RWPE2 (cell line): ENCODE measurements at regions not wholly inside any gene's neighbourhood (a gene's known extent, or its start where the extent isn't known, plus 50 kb on each side); places are given as distances from the start of the nearest gene placed in this dataset.

Experiments used
- ATAC-seq: fragments of 200-7000 bp; cut with Tn5 transposase; 3 replicates; pipeline ENCODE4 v1.9.1; 2021; ENCODE audit warnings: low read depth
- DNase-seq: peaks from one replicate; pipeline ENCODE4 v3.0.0-alpha.2; 2020; ENCODE audit warnings: low spot score
- H3K27ac ChIP-seq: fragments of 450-650 bp; 2 replicates; pipeline ENCODE4 v1.5.1; 2017; ENCODE audit warnings: mild to moderate bottlenecking; ENCODE audit not compliant: poor library complexity, severe bottlenecking
- H3K27me3 ChIP-seq: fragments of 250-450 bp; sonication (Bioruptor Pico); 2 replicates; pipeline ENCODE4 v1.5.1; 2021; ENCODE audit warnings: mild to moderate bottlenecking, moderate library complexity; ENCODE audit not compliant: insufficient read depth, poor library complexity, severe bottlenecking
- H3K36me3 ChIP-seq: fragments of 250-450 bp; sonication (Bioruptor Pico); 2 replicates; pipeline ENCODE4 v1.5.1; 2020; ENCODE audit warnings: low read depth, mild to moderate bottlenecking, moderate library complexity
- H3K4me1 ChIP-seq: fragments of 250-450 bp; sonication (Bioruptor Pico); 2 replicates; pipeline ENCODE4 v1.5.1; 2021; ENCODE audit warnings: mild to moderate bottlenecking, moderate library complexity; ENCODE audit not compliant: insufficient read depth, poor library complexity, severe bottlenecking
- H3K4me3 ChIP-seq: fragments of 250-450 bp; sonication (Bioruptor Pico); 2 replicates; pipeline ENCODE4 v1.5.1; 2021; ENCODE audit warnings: mild to moderate bottlenecking, moderate library complexity; ENCODE audit not compliant: severe bottlenecking
- H3K9me3 ChIP-seq: fragments of 250-450 bp; sonication (Bioruptor Pico); 2 replicates; pipeline ENCODE4 v1.5.1; 2021; ENCODE audit warnings: mild to moderate bottlenecking, moderate library complexity; ENCODE audit not compliant: severe bottlenecking
- CTCF ChIP-seq: fragments of 450-650 bp; IDR thresholded peaks from one replicate; pipeline ENCODE4 v1.5.1; 2017; ENCODE audit warnings: mild to moderate bottlenecking, moderate library complexity; ENCODE audit not compliant: poor library complexity, severe bottlenecking

DNA sequence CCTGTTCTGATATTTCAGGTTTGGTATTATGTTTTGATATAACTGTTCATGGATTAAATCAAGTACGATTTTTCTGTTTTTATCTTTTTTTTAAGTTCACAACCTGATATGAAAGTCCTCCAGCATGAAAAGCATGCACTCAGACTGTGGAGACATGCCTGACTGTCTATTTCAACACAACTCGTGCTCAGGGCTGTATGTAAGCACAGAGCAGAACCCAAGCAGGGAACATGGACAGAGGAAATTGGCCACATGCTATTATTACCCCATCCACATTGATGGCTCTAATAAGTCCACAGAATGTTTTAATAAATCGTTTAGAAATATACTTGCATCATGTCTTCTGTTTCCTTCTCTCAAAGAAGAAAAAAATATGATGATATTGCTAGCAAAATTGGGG lies 730.4 kb downstream of the C6orf118 start:
- Histone ChIP-seq H3K9me3 (no peaks in the 10 kb centered on the region), H3K27ac (no peak overlapping the region), H3K36me3 (no peaks in the 10 kb centered on the region), H3K27me3 (no peaks in the 10 kb centered on the region), H3K4me1 (no peaks in the 10 kb centered on the region), H3K4me3 (no peak overlapping the region)
- no peak for TF ChIP-seq CTCF
- ATAC-seq (no peak), DNase-seq (no peak)

- no peaks in the 10 kb centered on the region for H3K27me3 ChIP-seq
- TF ChIP-seq CTCF: no peak
- DNase-seq (no peak), ATAC-seq (no peak)
- no peak overlapping the region for H3K4me3 ChIP-seq
- H3K27ac ChIP-seq: no peak overlapping the region
- no peaks in the 10 kb centered on the region for H3K36me3 ChIP-seq
- no peaks in the 10 kb centered on the region for H3K9me3 ChIP-seq
- no peaks in the 10 kb centered on the region for H3K4me1 ChIP-seq
Measured at GRCh38 chr6:164578616-164579015, 730.8 kb downstream of the C6orf118 start.

GRCh38 chr6:164570801-164571200 lies 738.6 kb downstream of the C6orf118 start:
- ATAC-seq (no peak), DNase-seq (no peak)
- Histone ChIP-seq H3K27me3 (no peaks in the 10 kb centered on the region), H3K36me3 (no peaks in the 10 kb centered on the region), H3K9me3 (peaks cover 2% of the 10 kb centered on the region), H3K4me3 (no peak overlapping the region), H3K4me1 (no peaks in the 10 kb centered on the region), H3K27ac (no peak overlapping the region)
- no peak for TF ChIP-seq CTCF

GRCh38 chr6:164569509-164569908 lies 739.9 kb downstream of the C6orf118 start:
- Histone ChIP-seq H3K9me3 (peaks cover 2% of the 10 kb centered on the region), H3K36me3 (no peaks in the 10 kb centered on the region), H3K4me1 (no peaks in the 10 kb centered on the region), H3K4me3 (no peak overlapping the region), H3K27me3 (no peaks in the 10 kb centered on the region), H3K27ac (no peak overlapping the region)
- DNase-seq (no peak), ATAC-seq (no peak)
- TF ChIP-seq CTCF: no peak

GRCh38 chr6:164563924-164564323 lies 745.5 kb downstream of the C6orf118 start:
- H3K9me3 ChIP-seq: peaks cover 2% of the 10 kb centered on the region
- H3K4me1 ChIP-seq: no peaks in the 10 kb centered on the region
- H3K36me3 ChIP-seq: no peaks in the 10 kb centered on the region
- TF ChIP-seq CTCF: no peak
- H3K27me3 ChIP-seq: no peaks in the 10 kb centered on the region
- H3K27ac ChIP-seq: no peak overlapping the region
- no peak overlapping the region for H3K4me3 ChIP-seq
- DNase-seq (no peak), ATAC-seq (no peak)
